K562 (cell line): ENCODE measurements at regions not wholly inside any gene's neighbourhood (a gene's known extent, or its start where the extent isn't known, plus 50 kb on each side); places are given as distances from the start of the nearest gene placed in this dataset.

Experiments used
- ATAC-seq: fragments of 200-7000 bp; cut with Tn5 transposase; 3 replicates; pipeline ENCODE4 v1.9.1; 2020; ENCODE audit warnings: moderate library complexity
- BruUV-seq: library from RNA; stranded (reverse); fragments of 400-500 nt; replicated peaks from 2 replicates; lab custom pipeline; 2021; lab: Mats Ljungman, UMichigan
- CTCF ChIA-PET: fragments of 300-600 bp; formaldehyde crosslinking; extraction: SDS; loops from one replicate; lab custom pipeline; 2021; ENCODE audit warnings: low intra/inter-chr PET ratio; lab: Yijun Ruan, JAX
- POLR2A ChIA-PET: fragments of 300-600, 350-650 bp; sonication (Branson Sonifier 250); formaldehyde crosslinking; extraction: SDS; loops from one replicate; lab custom pipeline; 2021; ENCODE audit warnings: antibody characterized with exemption, inconsistent platforms; lab: Yijun Ruan, JAX
- DNase-seq, 4 experiments: peaks; one replicate each; pipeline versions ENCODE4 v3.0.0 to v3.0.0-alpha.2; 2011 to 2018; ENCODE audit warnings: low spot score in 3 of 4, mixed read lengths in 3 of 4; ENCODE audit errors: extremely low read depth in 1 of 4
- FAIRE-seq: peaks from 2 replicates; lab custom pipeline; 2011; peaks lifted over from hg19 to GRCh38; lab: Jason Lieb, UNC
- H2AFZ ChIP-seq: 2 replicates; pipeline ENCODE4 v1.6.0; 2011; ENCODE audit warnings: low read depth, low read length, control low read depth, inconsistent platforms
- H3K27ac ChIP-seq: fragments of 200-600 bp; 3 replicates; pipeline ENCODE4 v1.8.0; 2011; ENCODE audit warnings: low read depth, mild to moderate bottlenecking, control low read depth, inconsistent platforms, low read length, moderate library complexity, mixed read lengths; ENCODE audit errors: extremely low read depth
- H3K27me3 ChIP-seq, 2 experiments: fragments of 300-600 bp in 1 of 2; 2 replicates in 1 of 2; 3 replicates in 1 of 2; pipeline versions ENCODE4 v1.6.0 to v1.8.0; 2011; ENCODE audit warnings: inconsistent platforms in 2 of 2, low read length in 2 of 2, mild to moderate bottlenecking in 1 of 2, mixed read lengths in 1 of 2, moderate library complexity in 1 of 2; ENCODE audit not compliant: control insufficient read depth in 2 of 2, insufficient read depth in 2 of 2
- H3K36me3 ChIP-seq: fragments of 300-600 bp; 3 replicates; pipeline ENCODE4 v1.8.0; 2011; ENCODE audit warnings: mild to moderate bottlenecking, low read length, inconsistent platforms; ENCODE audit not compliant: control insufficient read depth, insufficient read depth
- H3K4me1 ChIP-seq, 2 experiments: fragments of 200-600 bp in 1 of 2; replicated peaks in 1 of 2; 2 replicates in 1 of 2; 3 replicates in 1 of 2; pipeline versions ENCODE4 v1.5.1 to v1.8.0; 2011; ENCODE audit warnings: inconsistent platforms in 2 of 2, low read length in 2 of 2, mild to moderate bottlenecking in 1 of 2, mixed read lengths in 1 of 2, moderate library complexity in 1 of 2; ENCODE audit not compliant: control insufficient read depth in 2 of 2, insufficient read depth in 2 of 2
- H3K4me2 ChIP-seq: 2 replicates; pipeline ENCODE4 v1.6.1; 2011; ENCODE audit warnings: low read length, control low read depth, inconsistent platforms, mixed read lengths; ENCODE audit not compliant: insufficient read depth
- H3K4me3 ChIP-seq: fragments of 200-600 bp; sonication (generic), shearing (Covaris generic); 2 replicates; pipeline ENCODE4 v1.5.1; 2016; ENCODE audit warnings: control low read depth, inconsistent platforms
- H3K79me2 ChIP-seq: fragments of 200-600 bp; 3 replicates; pipeline ENCODE4 v1.8.0; 2011; ENCODE audit warnings: low read length, inconsistent platforms; ENCODE audit not compliant: control insufficient read depth, insufficient read depth
- H3K9ac ChIP-seq, 2 experiments: 2 replicates each; pipeline versions ENCODE4 v1.6.0 to v1.6.1; 2011; ENCODE audit warnings: low read depth in 2 of 2, low read length in 2 of 2, control low read depth in 1 of 2, inconsistent platforms in 1 of 2, mild to moderate bottlenecking in 1 of 2, mixed read lengths in 1 of 2; ENCODE audit not compliant: insufficient read depth in 1 of 2
- H3K9me1 ChIP-seq: one replicate; pipeline ENCODE4 v1.6.0; 2011; ENCODE audit warnings: inconsistent platforms, mild to moderate bottlenecking, low read length, moderate library complexity; ENCODE audit not compliant: control insufficient read depth, insufficient read depth
- H3K9me3 ChIP-seq: replicated peaks from 2 replicates; pipeline ENCODE4 v1.5.1; 2011; ENCODE audit warnings: low read depth, low read length, inconsistent platforms; ENCODE audit not compliant: control insufficient read depth, insufficient read depth
- H4K20me1 ChIP-seq: replicated peaks from 2 replicates; pipeline ENCODE4 v1.6.1; 2011; ENCODE audit warnings: low read length, inconsistent platforms, mixed read lengths; ENCODE audit not compliant: control insufficient read depth, insufficient read depth
- ARID2 ChIP-seq: fragments of 450-650 bp; IDR thresholded peaks from 2 replicates; pipeline ENCODE4 v1.6.1; 2017; ENCODE audit warnings: antibody characterized with exemption, mild to moderate bottlenecking
- GABPA ChIP-seq: fragments of 200-800 bp; sonication (Bioruptor generic); conservative IDR thresholded peaks from 2 replicates; pipeline ENCODE4 v1.6.1; 2016; ENCODE audit warnings: low read depth, missing genetic modification characterization, missing compliant biosample characterization
- SMARCB1 ChIP-seq: IDR thresholded peaks from 2 replicates; pipeline ENCODE4 v1.6.1; 2011; ENCODE audit warnings: improper control_type of control experiment, low read depth; ENCODE audit not compliant: insufficient read length
- SMC3 ChIP-seq: conservative IDR thresholded peaks from 2 replicates; pipeline ENCODE4 v1.6.1; 2011; ENCODE audit warnings: low read depth, low read length, improper control_type of control experiment; ENCODE audit not compliant: insufficient read depth
- ZNF778 ChIP-seq: fragments of 450-650 bp; formaldehyde crosslinking; IDR thresholded peaks from 2 replicates; pipeline ENCODE4 v1.4.0; 2020; ENCODE audit warnings: mild to moderate bottlenecking, moderate library complexity
- WGBS: fragments of 100-300 bp; shearing (Covaris generic); methylation state at CpG from one replicate; pipeline ENCODE4 v1.1.6; 2016; ENCODE audit warnings: low coverage, mixed read lengths; ENCODE audit not compliant: insufficient coverage; ENCODE audit errors: missing lambda C conversion rate; 5-methylcytosine and 5-hydroxymethylcytosine counted together
- in situ Hi-C: fragments of 300-500 bp; cut with MboI; formaldehyde crosslinking; loops from 4 replicates; pipeline ENCODE4 v1.15.0; 2018; ENCODE audit warnings: inconsistent platforms, mixed read lengths
- intact Hi-C: fragments of 100-400 bp; cut with micrococcal nuclease; formaldehyde crosslinking; loops from 2 replicates; pipeline ENCODE4 v1.14.2; 2022
- TF ChIP-seq, protein P1 (sequence below), 2 experiments: fragments of 450-650 bp; formaldehyde crosslinking in 1 of 2; IDR thresholded peaks; 2 replicates each; pipeline versions ENCODE4 v1.4.0 to v1.6.1; 2014 to 2020; ENCODE audit warnings: mild to moderate bottlenecking in 2 of 2, borderline replicate concordance in 1 of 2, low read depth in 1 of 2

DNA sequence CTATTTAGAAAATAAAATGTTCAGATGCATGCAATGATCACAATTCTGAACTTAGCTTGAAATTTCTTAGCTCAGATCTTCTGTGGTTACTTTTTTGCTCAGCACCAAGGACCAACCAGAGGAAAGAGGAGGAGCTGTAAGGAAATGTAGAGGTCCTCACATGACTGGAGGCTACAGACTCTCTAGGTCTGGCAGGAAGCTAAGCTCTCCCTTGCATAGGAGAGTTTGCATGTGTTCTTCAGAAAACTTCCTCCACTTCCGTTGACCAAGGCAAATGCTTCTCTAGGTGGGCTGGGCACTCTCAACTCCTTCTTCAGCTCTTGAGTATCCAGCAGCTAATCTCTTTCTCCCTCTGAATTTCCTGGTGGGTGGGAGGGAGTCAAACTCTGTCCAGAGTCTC is 119.6 kb downstream of the BTC start:
- no peak for DNase-seq
- ATAC-seq = peak; percentile 56; the same call in 2 of the 3 replicates
- 0% methylated on average over 1 of the region's 1 CpG for WGBS
- H3K27me3 ChIP-seq = no peaks in the 10 kb centered on the region
- H2AFZ ChIP-seq = peak overlapping the region; percentile 50
- POLR2A ChIA-PET = interaction anchor here (0.6 to 1.3 kb wide), 4 partner anchors 12 to 353 kb away, joined by 3 to 6 read pairs (median 3); no protein-coding TSS in a partner anchor
- H3K9me3 ChIP-seq = no peaks in the 10 kb centered on the region
- no peaks in the 10 kb centered on the region for H4K20me1 ChIP-seq
- no peak overlapping the region for H3K9ac ChIP-seq
- no peak for FAIRE-seq
- CTCF ChIA-PET = interaction anchor here (1.4 kb wide), 1 partner anchor 298 kb away, joined by 5 read pairs; no protein-coding TSS in a partner anchor
- in situ Hi-C loops (loop anchor here (5.0 to 25.0 kb wide), 3 partner anchors 297 to 962 kb away; no protein-coding TSS in a partner anchor), intact Hi-C loops (no loop called here)
- no peaks in the 10 kb centered on the region for H3K9me1 ChIP-seq
- H3K4me1 ChIP-seq = no peaks in the 10 kb centered on the region
- no peak overlapping the region for H3K27ac ChIP-seq
- H3K4me2 ChIP-seq = no peak overlapping the region
- TF ChIP-seq SMARCB1 (no peak), GABPA (peak; percentile 59)
- H3K79me2 ChIP-seq = no peaks in the 10 kb centered on the region
- BruUV-seq = no TSS peak
- no peaks in the 10 kb centered on the region for H3K36me3 ChIP-seq
- H3K4me3 ChIP-seq = no peak overlapping the region

DNA sequence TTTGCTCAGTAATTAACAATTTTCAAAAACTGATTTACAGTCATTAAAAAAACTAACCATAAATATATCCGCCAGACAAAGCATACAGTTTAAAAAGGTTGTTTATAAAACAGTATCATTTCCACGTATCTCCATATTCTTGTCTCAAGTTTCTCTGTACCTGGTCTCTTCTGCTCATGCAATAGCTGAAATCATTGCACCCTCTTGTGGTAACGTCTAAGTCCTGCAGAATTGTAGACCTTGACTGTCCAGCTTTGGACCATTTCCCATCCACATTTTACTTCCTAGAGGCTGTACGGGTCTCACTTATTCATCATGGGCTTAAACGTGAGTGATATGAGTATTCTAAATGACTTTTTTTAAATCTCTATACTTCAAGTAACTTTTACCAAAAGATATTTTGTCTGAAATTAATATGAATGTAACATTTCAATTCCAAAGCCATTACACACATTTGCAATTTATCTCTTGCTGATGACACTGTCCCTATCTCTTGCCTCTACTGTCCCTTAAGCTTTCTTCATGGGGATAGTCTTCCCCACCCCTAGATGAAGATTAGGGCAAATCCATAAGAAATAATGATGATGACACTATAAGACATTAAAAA is 118.5 kb downstream of the BTC start:
- Histone ChIP-seq H3K27me3 (no peaks in the 10 kb centered on the region), H3K79me2 (no peaks in the 10 kb centered on the region), H2AFZ (no peak overlapping the region), H4K20me1 (no peaks in the 10 kb centered on the region), H3K9me3 (no peaks in the 10 kb centered on the region), H3K4me2 (no peak overlapping the region; the same call in 1 of the 2 replicates), H3K27ac (no peak overlapping the region), H3K9me1 (no peaks in the 10 kb centered on the region), H3K4me1 (no peaks in the 10 kb centered on the region), H3K9ac (no peak overlapping the region), H3K4me3 (no peak overlapping the region), H3K36me3 (no peaks in the 10 kb centered on the region)
- intact Hi-C loops = no loop called here
- in situ Hi-C loops = no loop called here
- no TSS peak for BruUV-seq
- CTCF ChIA-PET = interaction anchor here (0.9 to 1.4 kb wide), 3 partner anchors 299 to 355 kb away, joined by 4 to 9 read pairs (median 5); no protein-coding TSS in a partner anchor
- FAIRE-seq (peak; percentile 86), DNase-seq (peak; percentile 38 to 75 (median 50)), ATAC-seq (peak; percentile 95)
- WGBS = 3% methylated on average over 5 of the region's 5 CpGs
- POLR2A ChIA-PET = interaction anchor here (1.0 kb wide), 1 partner anchor 13 kb away, joined by 3 read pairs; no protein-coding TSS in a partner anchor
- TF ChIP-seq ARID2 = 0 out of 2 replicates have a peak, but pooled peaks have one; percentile 50
- peak; percentile 75 for TF ChIP-seq SMC3
- TF ChIP-seq, protein P1, sequence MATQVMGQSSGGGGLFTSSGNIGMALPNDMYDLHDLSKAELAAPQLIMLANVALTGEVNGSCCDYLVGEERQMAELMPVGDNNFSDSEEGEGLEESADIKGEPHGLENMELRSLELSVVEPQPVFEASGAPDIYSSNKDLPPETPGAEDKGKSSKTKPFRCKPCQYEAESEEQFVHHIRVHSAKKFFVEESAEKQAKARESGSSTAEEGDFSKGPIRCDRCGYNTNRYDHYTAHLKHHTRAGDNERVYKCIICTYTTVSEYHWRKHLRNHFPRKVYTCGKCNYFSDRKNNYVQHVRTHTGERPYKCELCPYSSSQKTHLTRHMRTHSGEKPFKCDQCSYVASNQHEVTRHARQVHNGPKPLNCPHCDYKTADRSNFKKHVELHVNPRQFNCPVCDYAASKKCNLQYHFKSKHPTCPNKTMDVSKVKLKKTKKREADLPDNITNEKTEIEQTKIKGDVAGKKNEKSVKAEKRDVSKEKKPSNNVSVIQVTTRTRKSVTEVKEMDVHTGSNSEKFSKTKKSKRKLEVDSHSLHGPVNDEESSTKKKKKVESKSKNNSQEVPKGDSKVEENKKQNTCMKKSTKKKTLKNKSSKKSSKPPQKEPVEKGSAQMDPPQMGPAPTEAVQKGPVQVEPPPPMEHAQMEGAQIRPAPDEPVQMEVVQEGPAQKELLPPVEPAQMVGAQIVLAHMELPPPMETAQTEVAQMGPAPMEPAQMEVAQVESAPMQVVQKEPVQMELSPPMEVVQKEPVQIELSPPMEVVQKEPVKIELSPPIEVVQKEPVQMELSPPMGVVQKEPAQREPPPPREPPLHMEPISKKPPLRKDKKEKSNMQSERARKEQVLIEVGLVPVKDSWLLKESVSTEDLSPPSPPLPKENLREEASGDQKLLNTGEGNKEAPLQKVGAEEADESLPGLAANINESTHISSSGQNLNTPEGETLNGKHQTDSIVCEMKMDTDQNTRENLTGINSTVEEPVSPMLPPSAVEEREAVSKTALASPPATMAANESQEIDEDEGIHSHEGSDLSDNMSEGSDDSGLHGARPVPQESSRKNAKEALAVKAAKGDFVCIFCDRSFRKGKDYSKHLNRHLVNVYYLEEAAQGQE (IDR thresholded peaks at IDR 0.05; ENCODE audit: borderline replicate concordance) = peak; percentile 76; the same call in 1 of the 2 replicates
- TF ChIP-seq, protein P1 (CRISPR knock-in tag; IDR thresholded peaks at IDR 0.05; ENCODE audit: low read depth) = no peak
- no peak for TF ChIP-seq ZNF778
